SK-N-MC (cell line): ENCODE measurements at regions not wholly inside any gene's neighbourhood (a gene's known extent, or its start where the extent isn't known, plus 50 kb on each side); places are given as distances from the start of the nearest gene placed in this dataset.

ENCODE experiments used
- EZH2 ChIP-seq: fragments of 200-600 bp; sonication (generic); IDR thresholded peaks from one replicate; pipeline ENCODE4 v1.6.1; 2017; ENCODE audit warnings: antibody characterized with exemption
- FOXP2 ChIP-seq: optimal IDR thresholded peaks from 2 replicates; pipeline ENCODE3; 2011; ENCODE audit warnings: mild to moderate bottlenecking, moderate library complexity; ENCODE audit not compliant: insufficient read depth; ENCODE audit errors: extremely low read length, control extremely low read depth
- POLR2AphosphoS5 ChIP-seq: IDR thresholded peaks from 2 replicates; pipeline ENCODE4 v1.6.1; 2012; ENCODE audit warnings: mild to moderate bottlenecking, low read depth, low read length, borderline replicate concordance

- TF ChIP-seq EZH2 (no peak), POLR2AphosphoS5 (no peak), FOXP2 (no peak)
Observed at GRCh38 chr4:141905751-141906150, 269.4 kb downstream of the IL15 start.
